Fibroblast of peridontal ligament (primary cell): ENCODE measurements at regions not wholly inside any gene's neighbourhood (a gene's known extent, or its start where the extent isn't known, plus 50 kb on each side); places are given as distances from the start of the nearest gene placed in this dataset.

ENCODE experiments used
- DNase-seq: peaks from one replicate; pipeline ENCODE4 v3.0.0-alpha.2; 2010; ENCODE audit errors: extremely low read depth

GRCh38 chr1:119308130-119308700, 60.4 kb upstream of the HAO2 start:
- no peak for DNase-seq

- no peak for DNase-seq
Observed at GRCh38 chr1:119308806-119309205, 59.8 kb upstream of the HAO2 start.

DNA sequence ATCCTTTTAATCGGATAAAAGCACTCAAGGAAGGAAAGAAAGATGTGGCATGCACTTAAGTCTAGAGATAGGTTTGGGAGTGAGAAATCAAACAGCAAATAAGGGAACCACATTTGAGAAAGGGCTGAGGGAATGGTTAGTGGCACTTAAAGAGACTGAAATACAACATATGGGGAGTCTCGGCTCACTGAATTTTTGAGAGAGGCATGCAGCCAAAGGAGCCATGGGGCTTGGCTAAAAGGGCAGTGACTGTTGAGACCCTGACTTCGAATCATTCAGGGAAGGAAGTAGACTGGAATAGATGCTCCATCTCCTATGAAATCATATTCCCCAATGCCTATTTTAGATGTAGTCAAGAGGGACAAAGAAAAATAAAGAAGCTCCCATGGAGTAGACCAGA, 58.3 kb upstream of the HAO2 start:
- DNase-seq, result no peak

DNA sequence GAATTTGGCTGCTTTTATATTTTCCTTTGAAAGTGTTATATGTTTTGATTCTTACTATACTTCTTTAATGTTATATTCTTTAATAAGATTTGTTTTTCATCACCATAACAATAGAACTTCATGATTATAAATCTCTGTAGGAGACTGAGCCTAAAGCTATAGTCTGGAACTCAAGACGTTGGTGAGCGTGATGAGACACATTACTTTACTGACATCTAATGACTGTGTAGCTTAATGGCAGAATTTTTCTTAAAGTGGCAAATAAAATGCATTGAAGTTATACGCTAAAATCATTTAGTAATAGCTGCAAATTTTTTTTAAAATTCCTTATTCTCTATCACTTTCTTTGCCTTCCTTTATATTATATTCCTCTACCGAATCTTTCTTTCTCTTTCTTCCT, 56.1 kb upstream of the HAO2 start:
- DNase-seq, result peak; percentile 24

DNA sequence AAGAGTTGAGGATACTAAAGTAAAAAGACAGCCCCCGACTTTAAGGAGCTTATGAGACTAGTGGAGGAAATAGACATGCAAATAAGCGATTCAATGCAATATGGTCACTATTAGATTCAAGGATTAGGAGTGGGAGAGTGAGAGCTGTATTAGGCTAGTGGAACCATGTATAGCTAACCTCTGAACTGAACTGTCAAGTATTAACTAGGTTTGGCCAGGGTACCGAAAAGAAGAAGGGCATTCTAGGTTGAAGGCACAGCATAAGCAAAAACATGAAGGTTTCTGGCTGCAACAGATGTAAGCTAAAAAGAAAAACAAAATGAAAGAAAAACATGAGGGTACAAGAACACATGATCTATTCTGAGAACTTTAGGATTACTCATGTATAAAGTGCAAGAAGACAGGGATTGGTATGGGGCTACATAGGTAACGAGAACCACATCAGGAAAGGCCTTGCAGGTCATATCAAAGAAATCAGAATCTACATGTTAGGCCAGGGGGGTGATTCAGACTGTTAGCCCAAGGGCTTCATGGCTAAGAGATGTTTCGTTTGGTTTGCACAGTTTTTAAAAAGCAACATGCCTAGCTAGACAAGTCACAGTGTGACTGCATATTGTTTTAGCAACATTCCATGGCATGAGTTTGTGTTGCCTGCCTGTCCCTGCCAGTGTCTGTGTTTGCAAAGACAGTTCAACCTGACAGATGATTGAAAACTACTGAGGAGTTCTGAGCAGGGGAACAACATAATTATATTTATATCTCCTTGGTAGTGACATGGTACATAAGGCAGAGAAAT, 54.4 kb upstream of the HAO2 start:
- DNase-seq, result no peak

DNA sequence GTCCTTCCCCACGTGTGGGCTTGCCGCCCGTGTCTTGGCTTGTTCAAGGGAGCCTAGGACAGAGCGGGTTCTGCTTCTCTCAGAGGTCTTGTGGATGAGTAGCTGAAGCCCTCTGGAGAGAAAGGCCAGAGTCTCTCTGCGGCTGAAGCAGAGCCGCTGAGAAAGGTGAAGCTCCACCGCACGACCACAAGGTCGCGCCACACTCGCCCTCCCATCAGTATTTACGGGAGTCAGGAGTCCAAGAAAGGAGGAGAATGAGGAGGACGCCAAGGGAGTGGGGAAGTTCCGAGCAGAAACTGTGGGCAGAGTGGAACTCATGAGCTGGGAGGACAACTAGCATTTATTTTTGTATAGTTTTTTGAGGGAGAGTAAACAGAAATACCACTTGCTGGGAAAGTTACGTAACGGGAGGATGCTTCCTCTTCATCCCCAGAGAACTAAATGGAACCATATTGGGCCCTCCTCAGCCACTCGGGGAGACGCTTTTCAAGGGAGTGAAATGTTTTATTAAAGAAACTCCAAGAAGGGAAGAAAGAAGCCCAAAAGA, 51.6 kb upstream of the HAO2 start:
- no peak for DNase-seq

GRCh38 chr1:119318466-119319309, 49.9 kb upstream of the HAO2 start:
- DNase-seq, result no peak
